Motor neuron (in vitro differentiated cells): ENCODE measurements at regions not wholly inside any gene's neighbourhood (a gene's known extent, or its start where the extent isn't known, plus 50 kb on each side); places are given as distances from the start of the nearest gene placed in this dataset.
"Not testable (repeated sequence)": the region's sequence is repeated elsewhere in the genome, so short reads cannot be mapped to it uniquely, and the experiment has no call there.

Experiments used
- ATAC-seq, 8 experiments: fragments of 200-7000 bp; cut with Tn5 transposase; replicated peaks in 6 of 8; 2 replicates each; pipeline ENCODE4 v1.8.0; 2021; ENCODE audit warnings: mild to moderate bottlenecking in 8 of 8, moderate library complexity in 8 of 8
- H3K27ac ChIP-seq, 2 donors: fragments of 250-450 bp; sonication (Bioruptor Pico); 2 replicates each; pipeline ENCODE4 v1.9.0; 2021; ENCODE audit warnings: antibody characterized with exemption in 2 of 2, mild to moderate bottlenecking in 2 of 2, moderate library complexity in 1 of 2
- H3K4me1 ChIP-seq, 2 donors: fragments of 250-450 bp; sonication (Bioruptor Pico); replicated peaks in 1 of 2; 2 replicates each; pipeline ENCODE4 v1.6.1; 2021; ENCODE audit warnings: antibody characterized with exemption in 2 of 2, mild to moderate bottlenecking in 2 of 2, moderate library complexity in 1 of 2
- H3K4me3 ChIP-seq, 5 donors: fragments of 250-450 bp; sonication (Bioruptor Pico); 2 replicates each; pipeline ENCODE4 v1.9.0; 2021; ENCODE audit warnings: antibody characterized with exemption in 5 of 5, mild to moderate bottlenecking in 5 of 5, moderate library complexity in 4 of 5
- WGBS, 10 experiments: fragments of 450-650 bp; shearing (Covaris generic); methylation state at CpG; one replicate each; pipeline ENCODE4 v1.0.0; 2022; 5-methylcytosine and 5-hydroxymethylcytosine counted together
- in situ Hi-C, 9 experiments: fragments of 400-800 bp; cut with MboI; loops; one replicate each; pipeline ENCODE4 v1.15.0; 2021; ENCODE audit warnings: low sequenced_read_pairs in 9 of 9, low pct_unique_long_range_greater_than_20kb in 2 of 9; ENCODE audit not compliant: unreplicated experiment in 9 of 9

- no peak for ATAC-seq
- no peak overlapping the region for H3K4me3 ChIP-seq
- WGBS, 10 experiments = 1 to 93% (median 78%) methylated on average over 3 to 17 of the region's 23 CpGs; no CpG with 5 or more reads in 1 of the 10 experiments
- peaks cover under 1 to 9% of the 10 kb centered on the region in 2 donors for H3K4me1 ChIP-seq
- in situ Hi-C loops = no loop called here
- no peak overlapping the region for H3K27ac ChIP-seq
Measured at GRCh38 chrX:973010-973632, 239.3 kb downstream of the CRLF2 start.

- H3K4me1 ChIP-seq = peaks cover 3 to 13% of the 10 kb centered on the region in 2 donors
- WGBS, 10 experiments = 5 to 100% (median 52%) methylated on average over 1 to 11 of the region's 13 CpGs; no CpG with 5 or more reads in 2 of the 10 experiments
- no peak overlapping the region for H3K4me3 ChIP-seq
- ATAC-seq = peak in 3 of 8 experiments; percentile 64 to 93 (median 84)
- in situ Hi-C loops = no loop called here
- H3K27ac ChIP-seq = no peak overlapping the region
Measured at GRCh38 chrX:968148-968965, 244.1 kb downstream of the CRLF2 start.

GRCh38 chrX:966396-967070 is 245.9 kb downstream of the CRLF2 start:
- no peak for ATAC-seq
- 0 to 95% (median 62%) methylated on average over 2 to 11 of the region's 19 CpGs; no CpG with 5 or more reads in 4 of the 10 experiments for WGBS, 10 experiments
- no peak overlapping the region for H3K4me3 ChIP-seq
- peaks cover 3 to 13% of the 10 kb centered on the region in 2 donors for H3K4me1 ChIP-seq
- no peak overlapping the region for H3K27ac ChIP-seq
- in situ Hi-C loops = no loop called here

- Histone ChIP-seq H3K27ac (no peak overlapping the region), H3K4me3 (no peak overlapping the region), H3K4me1 (peaks cover 3 to 22% of the 10 kb centered on the region in 2 donors)
- WGBS, 10 experiments = 0 to 60% (median 13%) methylated on average over 1 to 8 of the region's 10 CpGs; no CpG with 5 or more reads in 1 of the 10 experiments
- no peak for ATAC-seq
- in situ Hi-C loops = no loop called here
Measured at GRCh38 chrX:964831-965416, 247.5 kb downstream of the CRLF2 start.

GRCh38 chrX:960821-961220 is 251.6 kb downstream of the CRLF2 start:
- no peak for ATAC-seq
- in situ Hi-C loops = no loop called here
- Histone ChIP-seq H3K4me1 (peaks cover 3 to 25% of the 10 kb centered on the region in 2 donors), H3K27ac (no peak overlapping the region), H3K4me3 (no peak overlapping the region)
- 0 to 76% (median 29%) methylated on average over 1 to 8 of the region's 8 CpGs; no CpG with 5 or more reads in 2 of the 10 experiments for WGBS, 10 experiments

GRCh38 chrX:959595-959994 is 252.9 kb downstream of the CRLF2 start:
- H3K4me1 ChIP-seq = peaks cover 3 to 24% of the 10 kb centered on the region in 2 donors
- no peak overlapping the region for H3K27ac ChIP-seq
- peak in 3 of 8 experiments; percentile 52 to 78 (median 61) for ATAC-seq
- WGBS, 10 experiments = 0 to 72% (median 35%) methylated on average over 2 to 10 of the region's 10 CpGs; no CpG with 5 or more reads in 1 of the 10 experiments
- H3K4me3 ChIP-seq = no peak overlapping the region
- in situ Hi-C loops = no loop called here

GRCh38 chrX:955168-955781 is 257.2 kb downstream of the CRLF2 start:
- 0 to 100% (median 23%) methylated on average over 1 of the region's 1 CpG; no CpG with 5 or more reads in 3 of the 10 experiments for WGBS, 10 experiments
- H3K27ac ChIP-seq, H3K4me3 ChIP-seq, ATAC-seq, in situ Hi-C loops: not testable (repeated sequence)
- H3K4me1 ChIP-seq = peaks cover 3 to 14% of the 10 kb centered on the region in 2 donors

GRCh38 chrX:953879-954482 is 258.5 kb downstream of the CRLF2 start:
- in situ Hi-C loops = no loop called here
- H3K4me3 ChIP-seq = no peak overlapping the region

GRCh38 chrX:952816-953215 is 259.6 kb downstream of the CRLF2 start:
- Histone ChIP-seq H3K4me3 (no peak overlapping the region), H3K4me1 (no peaks in the 10 kb centered on the region), H3K27ac (no peak overlapping the region)
- ATAC-seq = no peak
- in situ Hi-C loops = no loop called here
- WGBS, 10 experiments = 0 to 82% (median 43%) methylated on average over 1 to 4 of the region's 5 CpGs; no CpG with 5 or more reads in 3 of the 10 experiments

More at GRCh38 chrX:953879-954482, 258.5 kb downstream of the CRLF2 start:
- H3K27ac ChIP-seq = no peak overlapping the region
- peaks cover 0 to 4% of the 10 kb centered on the region in 2 donors for H3K4me1 ChIP-seq
- ATAC-seq = no peak

- 27 to 61% (median 40%) methylated on average over 1 to 4 of the region's 6 CpGs; no CpG with 5 or more reads in 3 of the 10 experiments for WGBS, 10 experiments
- H3K27ac ChIP-seq, H3K4me1 ChIP-seq, ATAC-seq, in situ Hi-C loops, H3K4me3 ChIP-seq: not testable (repeated sequence)
Measured at GRCh38 chrX:947262-947661, 265.2 kb downstream of the CRLF2 start.

- Histone ChIP-seq H3K4me3 (no peak overlapping the region), H3K4me1 (no peaks in the 10 kb centered on the region), H3K27ac (no peak overlapping the region)
- 0 to 67% (median 36%) methylated on average over 1 of the region's 1 CpG; no CpG with 5 or more reads in 2 of the 10 experiments for WGBS, 10 experiments
- in situ Hi-C loops = no loop called here
- no peak for ATAC-seq
Measured at GRCh38 chrX:943035-943434, 269.4 kb downstream of the CRLF2 start.

- H3K4me1 ChIP-seq = peaks cover 0 to 4% of the 10 kb centered on the region in 2 donors
- WGBS, 10 experiments = 0 to 73% (median 43%) methylated on average over 2 to 5 of the region's 9 CpGs; no CpG with 5 or more reads in 4 of the 10 experiments
- ATAC-seq = no peak
- no peak overlapping the region for H3K4me3 ChIP-seq
- H3K27ac ChIP-seq = no peak overlapping the region
- in situ Hi-C loops = no loop called here
Measured at GRCh38 chrX:940691-941090, 271.8 kb downstream of the CRLF2 start.
